ENCODE measurements at regions not wholly inside any gene's neighbourhood (a gene's known extent, or its start where the extent isn't known, plus 50 kb on each side); places are given as distances from the start of the nearest gene placed in this dataset.

DNA sequence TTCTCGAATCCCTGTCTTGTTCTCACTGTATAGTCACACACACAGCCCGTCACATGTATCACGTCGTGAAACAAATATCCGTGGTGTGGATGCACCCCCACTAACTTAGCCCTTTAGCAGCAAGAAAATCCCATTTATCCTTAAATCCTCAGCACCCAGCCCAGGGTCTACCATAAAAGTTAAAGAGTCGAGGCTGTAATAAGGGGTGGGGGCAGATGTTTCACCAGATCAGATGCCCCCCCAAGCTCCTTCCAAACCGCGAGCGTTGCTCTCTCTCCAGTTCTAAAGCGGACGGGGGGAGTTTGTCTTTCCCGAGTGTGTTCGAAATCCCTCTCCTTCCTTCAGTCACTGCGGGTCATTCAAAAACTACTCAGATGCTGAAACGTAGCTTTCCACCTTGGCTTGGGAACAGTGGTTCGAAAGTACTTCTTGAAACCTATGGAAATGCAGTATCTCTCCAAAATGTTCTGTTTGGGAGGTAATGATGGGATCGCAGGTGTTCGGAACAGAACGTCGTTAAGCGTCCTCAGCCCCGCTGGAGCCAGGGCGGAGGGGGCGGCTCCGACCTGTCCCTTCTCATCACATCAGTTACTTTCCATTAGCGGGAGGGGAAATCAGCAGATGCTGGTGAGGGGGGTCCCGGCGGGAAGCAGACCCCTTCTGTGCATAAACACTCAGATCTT lies 156.2 kb downstream of the BRD1 start:
- Histone ChIP-seq H3K9me1 (ENCODE audit: insufficient read depth, low read length) (no peaks in the 10 kb centered on the region), H3K4me1 (ENCODE audit: control insufficient read depth, insufficient read depth, low read length) (no peaks in the 10 kb centered on the region), H2AK5ac (ENCODE audit: low read depth, low read length) (no peak overlapping the region), H2BK20ac (ENCODE audit: low read depth, low read length) (no peak overlapping the region), H2AK9ac (replicated peaks; ENCODE audit: low read depth, low read length, poor library complexity) (no peak overlapping the region), H3K9ac (ENCODE audit: low read depth, low read length) (no peak overlapping the region), H4K5ac (ENCODE audit: low read depth, low read length) (no peak overlapping the region), H2BK120ac (ENCODE audit: low read depth, low read length) (no peak overlapping the region), H2AFZ (replicated peaks; ENCODE audit: low read length, poor library complexity) (no peak overlapping the region), H2BK15ac (ENCODE audit: low read depth, low read length) (no peak overlapping the region), H3K4me3 (ENCODE audit: insufficient read depth, low read depth, low read length) (no peak overlapping the region), H3K4me2 (ENCODE audit: low read depth, low read length) (no peak overlapping the region), H3K4ac (ENCODE audit: low read depth, low read length) (no peak overlapping the region), H3K79me1 (ENCODE audit: low read depth in 1 of 2, low read length in 2 of 2) (no peaks in the 10 kb centered on the region), H3K9me3 (ENCODE audit: control insufficient read depth, insufficient read depth, low read length) (0 out of 2 replicates have a peak, but pooled peaks cover 5% of the 10 kb centered on the region), H3K36me3 (ENCODE audit: control insufficient read depth, insufficient read depth, low read length) (no peaks in the 10 kb centered on the region), H4K91ac (ENCODE audit: insufficient read depth, low read depth, low read length) (no peak overlapping the region), H3K18ac (ENCODE audit: low read depth, low read length) (no peak overlapping the region), H3K23ac (ENCODE audit: low read depth, low read length) (no peak overlapping the region), H3K27ac (ENCODE audit: insufficient read depth, low read length) (no peak overlapping the region), H4K20me1 (ENCODE audit: insufficient read depth, low read length) (no peaks in the 10 kb centered on the region), H4K8ac (ENCODE audit: low read depth in 2 of 2, low read length in 2 of 2) (no peak overlapping the region), H3K14ac (replicated peaks; ENCODE audit: low read depth, low read length) (no peak overlapping the region), H3K27me3 (ENCODE audit: control insufficient read depth, insufficient read depth, low read length) (peaks cover 9% of the 10 kb centered on the region), H2BK5ac (ENCODE audit: low read depth, low read length, poor library complexity, severe bottlenecking) (no peak overlapping the region), H3K56ac (ENCODE audit: extremely low read depth, insufficient read depth, low read length) (no peak overlapping the region)
- intact Hi-C loops (cut with micrococcal nuclease): no loop called here
- BruUV-seq (replicated peaks): no TSS peak
- ATAC-seq (ENCODE audit: low read depth) (no peak), DNase-seq (no peak)
- ChIA-PET POLR2A (ENCODE audit: unreplicated experiment) (no interaction called here), CTCF (no interaction called here)
- in situ Hi-C loops (cut with MboI; ENCODE audit: low sequenced_read_pairs): no loop called here
- no peak for TF ChIP-seq CTCF (conservative IDR thresholded peaks at IDR 0.05; ENCODE audit: low read depth, low read length)
- no peak for TF ChIP-seq POLR2A (IDR thresholded peaks at IDR 0.05; ENCODE audit: low read depth, low read length)
- TF ChIP-seq FOS (IDR thresholded peaks at IDR 0.05; ENCODE audit: low read depth, low read length): no peak
- TF ChIP-seq NFE2L2 (IDR thresholded peaks at IDR 0.05; ENCODE audit: low read depth, low read length): no peak
- TF ChIP-seq ELK1 (IDR thresholded peaks at IDR 0.05; ENCODE audit: borderline replicate concordance, low read depth, low read length): no peak
- no peak for TF ChIP-seq RFX5 (IDR thresholded peaks at IDR 0.05; ENCODE audit: low read depth, low read length)
- TF ChIP-seq RCOR1 (IDR thresholded peaks at IDR 0.05; ENCODE audit: insufficient replicate concordance, low read length): no peak
- no peak for TF ChIP-seq RAD21 (IDR thresholded peaks at IDR 0.05; ENCODE audit: low read length)
- no peak for TF ChIP-seq MXI1 (IDR thresholded peaks at IDR 0.05; ENCODE audit: borderline replicate concordance, low read depth, low read length)
- no peak for TF ChIP-seq CHD1 (IDR thresholded peaks at IDR 0.05; ENCODE audit: low read depth, low read length)
- TF ChIP-seq BHLHE40 (IDR thresholded peaks at IDR 0.05; ENCODE audit: low read depth, low read length): no peak
- no peak for TF ChIP-seq MAFK (IDR thresholded peaks at IDR 0.05; ENCODE audit: low read depth, low read length)
- no peak for TF ChIP-seq CEBPB (IDR thresholded peaks at IDR 0.05; ENCODE audit: low read depth, low read length)
- TF ChIP-seq MAZ (IDR thresholded peaks at IDR 0.05; ENCODE audit: borderline replicate concordance, low read depth, low read length): no peak
- 0% methylated on average over 3 of the region's 28 CpGs; no CpG with 5 or more reads in 1 of the 2 experiments for WGBS, 2 experiments (ENCODE audit: extremely low coverage in 2 of 2, insufficient read length in 1 of 2)
- dilution Hi-C loops (cut with HindIII; ENCODE audit: low sequenced_read_pairs, unreplicated experiment): no loop called here

Data from IMR-90 (cell line).